HG03060 (cell line): ENCODE measurements at regions not wholly inside any gene's neighbourhood (a gene's known extent, or its start where the extent isn't known, plus 50 kb on each side); places are given as distances from the start of the nearest gene placed in this dataset.

Experiments used
- ATAC-seq: cut with Tn5 transposase; IDR thresholded peaks from one replicate; pipeline ENCODE4 v1.9.1; 2021; ENCODE audit warnings: low read depth, moderate number of reproducible peaks; ENCODE audit not compliant: unreplicated experiment

DNA sequence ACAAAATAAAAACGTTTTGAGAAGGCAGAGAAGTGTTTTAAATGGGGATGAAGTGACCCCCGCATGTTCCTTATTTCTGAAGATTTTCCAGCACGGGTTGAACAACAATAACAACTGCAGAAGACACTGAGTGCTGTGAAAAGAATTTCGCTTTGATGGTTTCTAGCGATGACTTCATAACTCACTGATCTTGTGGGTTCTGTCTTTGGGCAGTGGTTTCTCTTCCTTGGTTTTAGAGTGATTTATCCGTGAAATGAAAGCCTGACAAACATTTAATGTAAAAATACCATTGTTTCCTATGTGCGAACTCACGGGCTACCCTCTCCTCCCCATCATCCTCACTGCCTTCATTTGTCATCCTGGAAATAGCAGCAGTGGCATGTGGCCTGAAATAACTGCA is 793.9 kb downstream of the QKI start:
- no peak for ATAC-seq

DNA sequence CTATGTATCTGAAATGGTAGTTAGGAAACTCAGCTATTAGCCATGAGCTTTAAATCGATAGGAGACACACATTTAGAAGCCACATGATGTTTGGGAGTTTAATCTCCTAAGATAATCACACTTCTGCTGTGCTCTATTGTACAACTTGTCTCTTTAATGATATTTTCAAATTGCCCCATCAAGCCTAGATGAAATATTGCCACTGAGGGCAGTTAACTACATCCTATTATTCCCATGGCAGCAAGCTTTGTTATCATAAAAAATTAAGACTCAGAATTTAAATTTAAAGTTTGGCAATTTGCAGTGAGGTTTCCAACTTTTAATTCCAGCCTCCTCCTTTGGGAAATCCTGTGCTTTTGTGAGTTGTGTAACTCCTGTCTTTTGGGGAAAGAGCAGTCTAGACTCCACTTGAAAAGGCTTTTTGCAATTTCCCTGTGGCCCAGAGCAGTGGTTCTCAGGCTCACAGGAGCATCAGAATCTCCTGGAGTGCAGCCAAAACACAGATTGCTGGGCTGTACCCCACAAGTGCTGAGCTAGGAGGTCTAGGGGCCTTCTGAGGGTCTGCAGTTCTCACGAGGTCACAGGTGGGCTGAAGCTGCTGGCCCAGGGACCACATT is 792.4 kb downstream of the QKI start:
- no peak for ATAC-seq

DNA sequence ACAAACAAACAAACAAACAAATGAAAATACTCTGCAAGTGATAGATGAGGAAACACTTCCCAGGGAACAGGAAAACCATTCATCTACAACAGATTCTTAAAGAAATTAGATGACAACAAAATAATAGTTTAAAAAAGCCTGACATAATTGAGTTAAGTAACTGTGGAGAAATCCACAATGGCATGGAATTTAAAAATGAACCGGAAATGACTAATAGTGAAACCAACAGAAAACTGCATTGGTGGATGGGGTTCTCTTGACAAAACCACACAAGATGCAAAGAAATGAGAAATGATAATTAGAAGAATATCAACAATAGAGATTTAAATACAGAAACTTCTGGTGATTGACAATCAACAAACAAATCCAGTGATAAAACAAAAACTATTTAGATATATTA is 785.6 kb downstream of the QKI start:
- no peak for ATAC-seq

DNA sequence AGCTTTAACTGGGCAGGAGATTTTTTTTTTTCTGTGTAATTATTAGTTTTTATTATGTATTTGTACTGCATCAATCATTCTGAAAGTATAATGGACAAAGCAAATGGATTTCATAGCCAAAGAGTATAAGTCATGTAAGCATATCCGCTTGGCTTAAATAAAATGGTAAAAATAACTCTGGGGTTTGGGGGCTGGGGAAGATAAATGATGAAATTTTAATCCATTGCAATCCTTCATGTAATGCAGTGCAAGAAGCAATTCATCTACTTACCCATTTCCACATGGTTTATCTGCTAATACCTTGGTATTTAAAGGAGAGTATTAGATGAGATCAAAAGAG is 781.4 kb downstream of the QKI start:
- no peak for ATAC-seq

DNA sequence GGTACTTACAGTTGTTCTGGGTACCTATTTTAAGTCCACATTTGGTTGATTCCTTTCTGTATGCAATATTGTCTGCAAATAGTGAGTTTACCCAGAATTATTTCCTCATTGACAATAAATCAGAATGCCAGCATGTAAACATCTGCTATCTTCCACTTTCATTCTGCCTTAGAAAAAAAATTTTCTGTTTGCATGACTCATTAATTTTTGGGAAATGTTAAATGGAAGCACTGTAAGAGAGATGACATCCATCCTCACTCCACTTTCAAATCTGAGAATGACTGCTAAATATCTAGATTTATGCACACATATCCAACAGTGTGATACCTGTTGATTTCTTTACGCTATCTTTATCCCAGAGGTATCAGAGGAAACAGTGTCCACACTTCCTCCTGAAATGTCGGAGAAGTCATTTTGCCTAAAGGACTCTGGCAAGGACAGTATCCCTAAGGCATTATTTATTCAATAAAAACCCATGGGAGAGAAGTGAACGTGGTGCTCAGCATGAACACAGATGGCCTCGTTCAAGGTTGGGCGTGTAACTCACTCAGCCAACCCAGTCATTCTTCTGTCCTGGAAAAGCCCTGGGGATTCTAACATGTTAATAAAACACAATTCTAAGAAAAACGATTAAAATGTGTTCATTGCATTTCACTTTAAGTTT is 780.9 kb downstream of the QKI start:
- ATAC-seq: no peak

DNA sequence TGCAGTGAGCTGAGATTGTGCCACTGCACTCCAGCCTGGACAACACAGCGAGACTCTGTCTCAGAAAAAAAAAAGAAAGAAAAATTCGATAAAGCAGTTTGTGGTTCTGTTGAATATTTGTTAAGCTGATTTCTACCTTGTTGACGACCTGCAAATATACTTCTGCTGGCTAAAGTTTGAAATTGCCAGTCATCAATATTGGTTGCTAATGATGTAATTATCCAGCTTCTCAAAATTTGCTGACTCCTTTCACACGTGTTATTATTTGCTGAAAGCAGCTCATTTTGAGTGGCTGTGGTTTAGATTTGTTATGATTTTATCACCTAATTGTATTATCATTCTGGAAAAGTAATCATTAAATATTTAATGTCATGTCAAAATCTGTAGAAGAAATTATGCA is 774.3 kb downstream of the QKI start:
- ATAC-seq: no peak

DNA sequence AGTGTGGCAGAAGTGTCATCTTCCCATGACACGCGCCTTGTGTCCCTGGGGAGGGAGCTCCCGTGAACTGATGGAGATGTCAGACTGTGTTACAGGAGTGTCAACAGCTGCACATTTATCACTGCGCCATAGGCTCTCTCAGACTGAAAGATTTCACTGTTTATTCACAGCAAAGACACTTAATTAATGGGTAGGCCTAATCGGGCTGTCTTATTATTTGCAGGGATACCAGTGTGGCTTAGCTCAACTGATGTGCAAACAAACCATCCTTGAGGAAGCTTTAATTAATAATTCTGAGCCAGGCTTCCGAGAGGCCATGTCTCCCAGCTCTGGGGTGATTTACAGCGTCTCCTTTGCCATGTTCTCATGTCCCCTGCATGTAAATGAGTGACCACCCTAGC is 771.0 kb downstream of the QKI start:
- no peak for ATAC-seq

DNA sequence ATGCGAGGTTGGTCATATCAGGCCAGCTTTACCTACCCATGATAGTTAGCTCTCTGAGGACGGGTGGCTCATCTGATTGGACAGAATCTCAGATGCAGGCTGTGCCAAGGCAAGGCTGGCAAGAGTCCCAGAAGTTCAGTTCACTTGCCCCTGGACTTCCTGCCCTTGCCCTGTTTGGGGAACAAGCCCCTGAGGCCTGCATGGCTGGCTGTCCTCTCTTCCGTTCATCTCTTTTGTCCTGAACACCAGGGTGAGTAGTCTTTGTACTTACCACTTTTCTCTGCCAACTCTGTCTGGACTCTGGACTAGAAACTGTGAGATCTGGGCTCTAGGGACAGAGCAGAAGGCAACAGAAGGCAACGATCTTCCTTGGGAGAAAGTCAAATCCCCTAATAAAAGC is 769.9 kb downstream of the QKI start:
- no peak for ATAC-seq

DNA sequence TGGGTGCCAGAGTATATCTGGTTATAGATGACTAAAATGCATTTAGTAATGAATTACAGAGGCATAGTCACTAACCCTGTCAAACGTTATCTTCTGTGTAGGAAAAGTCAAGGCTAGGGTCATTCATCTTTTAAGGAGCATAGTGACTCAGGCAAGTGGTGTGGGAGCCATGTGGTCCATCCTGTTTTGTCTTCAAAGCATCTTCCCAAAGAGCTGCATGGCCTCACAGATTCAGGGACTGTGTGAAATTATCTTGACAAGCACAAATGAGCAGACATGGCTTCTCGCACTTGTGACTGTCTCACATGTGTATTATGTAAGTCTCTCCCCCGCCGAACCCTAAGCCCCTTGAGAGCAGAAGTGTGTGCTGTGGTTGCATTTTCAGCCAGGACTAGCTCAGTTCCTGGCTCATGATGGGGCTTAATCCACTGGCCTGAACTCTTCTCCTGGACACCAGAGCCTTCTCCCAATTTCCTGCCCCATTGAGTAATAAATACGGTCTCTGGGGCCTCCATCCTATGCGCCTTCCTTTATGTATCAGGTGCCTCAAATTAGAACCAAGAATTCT is 769.1 kb downstream of the QKI start:
- no peak for ATAC-seq

DNA sequence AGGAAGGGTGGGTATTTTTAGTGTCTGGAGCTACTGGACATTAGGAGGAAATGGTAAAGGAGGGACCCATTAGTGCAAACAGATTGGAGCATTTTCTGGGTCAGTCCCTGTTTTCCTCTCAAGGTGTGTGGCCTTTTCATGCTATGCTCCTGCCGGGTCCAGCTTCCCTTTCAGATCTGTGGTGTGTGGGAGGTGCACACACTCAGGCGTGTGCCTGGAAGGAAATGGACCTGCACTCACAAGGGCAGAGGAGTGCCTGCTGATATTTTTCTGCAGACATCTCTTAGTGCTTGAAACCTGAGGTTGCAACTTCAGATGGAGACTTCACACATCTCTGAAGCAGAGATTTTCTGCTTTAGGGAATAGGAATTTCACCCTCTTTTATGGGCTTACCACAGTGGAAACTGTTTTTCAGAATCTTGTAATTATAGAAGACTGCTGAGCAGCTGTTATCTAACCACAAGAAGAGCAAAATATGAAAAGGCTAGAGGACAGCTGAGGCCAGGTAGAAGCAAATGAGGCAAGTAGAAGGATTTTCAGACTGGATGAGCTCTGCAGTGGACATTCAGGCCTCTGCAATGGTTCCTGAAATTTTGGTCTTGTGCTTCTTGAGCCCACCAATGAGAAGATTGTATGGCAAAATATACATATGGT is 764.3 kb downstream of the QKI start:
- no peak for ATAC-seq

DNA sequence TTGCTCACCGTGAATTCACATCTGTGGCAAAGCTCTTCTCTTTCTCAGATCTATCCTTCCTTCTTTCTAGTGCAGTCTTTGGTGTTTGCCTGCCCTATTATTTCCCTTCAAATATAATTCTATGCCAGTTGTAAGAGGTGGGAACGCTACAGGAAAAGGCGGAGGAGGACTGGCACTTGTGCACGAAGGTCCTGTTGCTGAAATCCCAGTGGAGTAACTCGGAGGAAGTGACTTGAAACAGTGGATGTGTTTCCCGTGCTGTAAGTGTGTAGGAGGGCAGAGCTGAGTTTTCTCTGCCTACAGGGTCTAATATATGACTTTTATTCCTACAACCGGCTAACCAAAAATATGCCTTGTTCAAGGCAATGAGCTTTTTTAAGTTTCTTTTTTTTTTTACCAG is 754.8 kb downstream of the QKI start:
- no peak for ATAC-seq

DNA sequence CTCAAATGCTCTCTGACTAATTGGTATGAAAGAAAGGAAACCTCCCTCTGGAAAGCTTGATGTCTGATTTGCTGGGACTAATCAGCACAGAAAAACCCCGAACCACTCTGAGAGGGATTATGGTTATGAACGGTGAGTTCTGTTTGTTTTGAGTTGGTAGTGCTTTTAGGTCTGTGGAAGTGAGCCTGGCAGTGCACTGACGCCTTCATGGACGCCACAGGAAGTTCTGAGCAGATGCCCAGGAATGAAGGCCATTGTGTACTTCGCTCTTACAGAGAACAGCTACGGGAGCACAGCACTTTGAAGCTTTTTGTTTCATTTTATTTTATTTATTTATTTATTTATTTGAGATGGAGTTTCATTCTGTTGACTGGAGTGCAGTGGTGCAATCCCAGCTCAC is 754.1 kb downstream of the QKI start:
- no peak for ATAC-seq

DNA sequence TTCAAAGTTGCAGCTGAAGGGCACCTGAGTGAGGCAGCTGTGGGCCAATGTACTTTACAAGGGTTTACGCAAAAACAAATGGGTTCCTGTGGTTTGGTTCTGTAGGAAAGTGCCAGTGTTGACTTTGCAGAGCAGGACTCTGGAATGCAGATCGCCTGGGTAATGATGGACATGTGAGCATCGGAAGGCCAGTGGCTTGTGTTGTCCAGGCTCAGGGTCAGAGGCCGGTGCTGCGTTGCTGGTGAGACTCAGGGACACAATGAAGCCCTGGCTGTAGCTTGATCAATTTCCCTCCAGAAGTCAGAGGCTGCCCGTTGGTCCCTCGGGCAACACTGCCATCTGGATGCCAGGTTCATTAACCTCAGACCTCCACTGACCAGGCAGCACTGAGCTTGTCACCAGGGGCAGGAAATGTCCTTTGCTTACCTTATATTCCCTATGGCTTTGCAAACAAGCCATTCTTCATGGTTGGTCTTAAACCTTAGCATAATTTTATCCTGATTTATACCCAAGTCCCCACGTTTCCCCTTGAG is 753.4 kb downstream of the QKI start:
- no peak for ATAC-seq

DNA sequence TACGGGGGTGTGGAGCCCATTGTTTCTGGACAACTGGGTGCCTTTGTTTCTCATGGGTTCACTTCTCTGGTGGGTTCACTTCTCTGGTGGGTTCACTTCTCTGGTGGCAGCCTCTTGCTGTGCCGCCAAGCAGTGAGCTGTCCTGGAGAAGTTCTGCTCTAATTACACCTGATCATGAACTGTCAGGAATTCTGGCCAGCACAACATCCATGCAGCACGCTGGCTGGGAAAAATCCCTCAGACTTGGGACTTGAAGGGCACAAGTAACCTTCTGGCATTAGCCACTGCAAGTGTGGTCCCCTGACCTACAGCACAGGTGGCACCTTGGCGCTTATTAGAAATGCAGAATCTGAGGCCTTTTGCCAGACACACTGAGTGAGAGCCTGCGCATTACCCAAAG is 752.5 kb downstream of the QKI start:
- no peak for ATAC-seq

DNA sequence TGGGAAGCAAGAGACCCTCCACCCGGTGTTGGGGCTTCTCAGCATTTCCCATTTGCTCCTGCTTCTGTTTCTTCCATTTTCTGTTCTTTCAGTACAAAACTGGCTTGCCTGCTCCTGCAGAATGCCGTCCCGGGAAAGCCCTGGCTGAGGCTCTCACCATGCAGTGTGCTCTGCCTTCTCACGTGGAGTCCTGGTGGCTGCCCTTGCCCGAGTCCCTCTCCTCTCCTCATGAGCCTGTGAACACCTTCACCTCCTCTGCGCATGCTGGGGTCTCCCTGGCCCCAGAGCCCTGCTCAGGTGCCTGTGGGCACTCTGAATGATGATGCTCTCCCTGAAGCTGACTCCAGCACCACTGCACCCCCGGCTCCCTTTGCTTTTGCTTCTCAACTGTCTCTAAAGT is 752.0 kb downstream of the QKI start:
- ATAC-seq: no peak

DNA sequence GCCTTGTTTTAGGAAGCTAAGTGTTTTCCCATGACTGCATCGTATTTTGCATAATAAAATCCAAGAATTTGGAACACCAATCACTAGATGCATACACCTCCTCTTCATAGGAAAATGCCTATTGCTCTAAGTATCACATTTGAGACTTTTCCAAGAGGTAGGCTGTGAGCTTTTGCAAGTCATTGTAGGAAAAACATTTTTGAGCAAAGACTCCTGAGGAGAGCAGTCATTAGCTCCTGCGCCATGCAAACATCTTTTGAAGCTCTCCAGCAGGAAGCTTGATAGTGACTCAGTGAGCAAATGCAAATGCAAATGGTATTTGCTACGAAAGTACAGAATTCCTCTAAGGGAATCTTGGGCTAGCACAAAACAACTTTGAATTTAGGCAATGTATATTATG is 750.4 kb downstream of the QKI start:
- ATAC-seq: no peak

DNA sequence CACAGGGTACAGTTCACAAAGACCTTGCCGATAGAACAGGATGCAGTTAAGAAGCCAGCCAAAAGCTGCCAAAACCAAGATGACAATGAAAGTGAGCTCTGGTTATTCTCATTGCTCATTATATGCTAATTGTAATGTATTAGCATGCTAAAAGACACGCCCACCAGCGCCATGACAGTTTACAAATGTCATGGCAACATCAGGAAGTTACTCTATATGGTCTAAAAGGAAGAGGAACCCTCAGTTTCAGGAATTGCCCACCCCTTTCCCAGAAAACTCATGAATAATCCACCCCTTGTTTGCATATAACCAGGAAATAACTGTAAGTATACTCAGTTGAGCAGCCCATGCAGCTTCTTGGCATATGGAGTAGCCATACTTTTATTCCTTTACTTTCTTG is 748.7 kb downstream of the QKI start:
- no peak for ATAC-seq

DNA sequence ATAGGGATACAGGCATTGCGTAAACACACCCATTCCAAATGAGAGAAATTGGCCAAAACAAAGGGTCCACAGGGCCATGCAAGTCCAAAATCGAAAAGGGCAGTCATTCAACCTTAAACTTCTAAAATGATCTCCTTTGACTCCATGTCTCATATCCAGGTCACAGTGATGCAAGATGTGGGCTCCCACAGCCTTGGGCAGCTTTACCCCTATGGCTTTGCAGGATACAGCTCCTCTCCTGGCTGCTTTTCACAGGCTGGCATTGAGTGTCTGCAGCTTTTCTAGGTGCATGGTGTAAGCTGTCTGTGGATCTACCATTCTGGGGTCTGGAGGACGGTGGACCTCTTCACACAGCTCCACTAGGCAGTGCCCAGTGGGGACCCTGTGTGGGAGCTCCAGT is 744.5 kb downstream of the QKI start:
- no peak for ATAC-seq

DNA sequence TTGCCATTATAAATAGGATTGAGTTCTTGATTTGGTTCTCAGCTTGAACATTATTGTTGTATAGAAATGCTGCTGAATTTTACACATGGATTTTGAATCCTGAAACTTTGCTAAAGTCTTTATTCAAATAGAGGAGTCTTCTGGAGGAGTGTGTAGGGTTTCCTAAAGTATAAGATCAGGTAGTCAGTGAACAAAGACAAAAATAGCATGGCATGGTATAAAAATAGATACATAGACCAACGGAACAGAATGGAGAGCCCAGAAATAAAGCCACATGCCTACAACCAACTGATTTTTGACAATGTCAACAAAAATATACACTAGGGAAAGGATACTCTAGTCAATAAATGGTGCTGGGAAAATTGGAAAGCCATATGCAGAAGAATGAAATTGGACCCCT is 740.1 kb downstream of the QKI start:
- no peak for ATAC-seq

DNA sequence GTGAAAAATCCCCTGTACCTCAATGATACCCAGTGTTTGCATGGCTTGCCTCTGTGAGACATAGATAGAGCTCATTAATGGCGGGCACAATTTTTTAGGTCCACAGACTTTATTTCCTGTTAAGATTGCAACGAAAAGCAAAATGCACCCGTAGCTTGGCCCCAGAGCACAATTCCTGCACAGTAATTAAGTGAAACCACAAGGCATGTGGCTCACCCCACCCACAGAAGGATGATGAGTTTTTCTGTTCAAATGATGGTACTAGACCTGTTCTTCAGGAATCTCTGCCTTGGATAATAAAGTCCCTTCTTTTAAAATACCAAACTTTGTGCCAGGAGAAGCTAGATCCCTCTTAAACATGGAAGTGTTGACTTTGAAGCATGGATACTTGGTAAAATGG is 738.1 kb downstream of the QKI start:
- no peak for ATAC-seq

DNA sequence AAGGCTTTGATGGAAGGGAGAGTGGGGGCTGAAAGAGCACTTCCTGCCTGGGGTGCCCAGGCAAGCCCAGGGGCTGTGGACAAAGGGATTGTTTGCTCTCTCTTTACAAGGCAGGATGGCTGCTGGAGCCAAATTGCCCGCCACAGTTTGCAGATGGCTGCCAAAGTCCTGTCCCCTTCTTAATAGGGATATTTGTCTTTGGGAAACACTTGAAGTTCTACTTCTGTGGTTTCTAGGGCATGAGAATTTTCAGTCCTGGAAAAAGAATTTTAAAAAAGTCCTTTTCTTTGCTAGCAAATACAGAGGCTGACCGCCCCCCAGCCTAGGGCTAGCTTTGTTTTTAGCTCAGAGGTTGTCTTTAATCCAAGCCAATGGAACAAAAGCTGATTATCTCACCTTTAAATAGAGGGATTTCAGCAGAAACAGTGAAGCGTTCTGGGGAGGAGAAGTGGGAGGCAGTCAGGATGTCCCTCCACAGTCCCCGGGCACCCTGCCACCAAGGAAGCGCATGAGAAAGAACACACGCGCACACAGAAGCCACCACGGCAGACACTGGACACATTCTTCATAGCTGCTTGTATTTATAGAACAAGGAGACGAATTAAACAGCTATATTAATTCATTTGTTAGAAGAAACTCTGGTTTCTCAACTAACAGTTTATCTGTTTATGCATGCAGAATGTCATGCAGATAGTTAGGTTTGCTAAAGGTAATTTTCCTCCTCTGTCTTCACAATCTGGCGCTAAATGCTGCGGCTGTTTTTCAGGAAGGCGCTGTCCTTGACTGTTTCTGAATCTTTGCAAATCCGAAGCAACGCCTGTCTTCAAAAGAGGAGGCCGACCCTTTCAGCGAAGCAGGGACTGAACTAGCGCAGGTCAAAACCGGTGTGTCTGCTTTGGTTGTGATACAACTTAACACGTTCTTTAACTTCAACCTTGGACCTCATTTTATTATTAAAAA is 736.9 kb downstream of the QKI start:
- ATAC-seq: no peak
